Loucy (cell line): ENCODE measurements at regions not wholly inside any gene's neighbourhood (a gene's known extent, or its start where the extent isn't known, plus 50 kb on each side); places are given as distances from the start of the nearest gene placed in this dataset.

Experiments
- CTCF ChIP-seq: fragments of 200-600 bp; sonication (generic); conservative IDR thresholded peaks from 2 replicates; pipeline ENCODE4 v1.5.1; 2014; ENCODE audit warnings: mild to moderate bottlenecking, antibody characterized with exemption, low read length
- EZH2phosphoT487 ChIP-seq: fragments of 200-600 bp; IDR thresholded peaks from 2 replicates; pipeline ENCODE4 v1.6.1; 2018; ENCODE audit warnings: antibody characterized with exemption, mild to moderate bottlenecking, moderate library complexity, borderline replicate concordance

- TF ChIP-seq CTCF (no peak), EZH2phosphoT487 (no peak)
These were observed 149.7 kb upstream of the CDIN1 start for GRCh38 chr15:36429707-36430106.
